ENCODE measurements at regions not wholly inside any gene's neighbourhood (a gene's known extent, or its start where the extent isn't known, plus 50 kb on each side); places are given as distances from the start of the nearest gene placed in this dataset.

GRCh38 chr1:228969953-228970800 lies 234.9 kb downstream of the RHOU start:
- H3K36me3 Mint-ChIP-seq (ENCODE audit: low read depth): no peaks in the 10 kb centered on the region
- no peaks in the 10 kb centered on the region for H3K9me3 Mint-ChIP-seq
- H3K4me3 Mint-ChIP-seq: no peak overlapping the region
- no peak overlapping the region for H3K27ac Mint-ChIP-seq
- DNase-seq: no peak
- CTCF ChIA-PET: no interaction called here
- POLR2A ChIA-PET: no interaction called here
- H3K4me1 Mint-ChIP-seq: no peaks in the 10 kb centered on the region
- no peaks in the 10 kb centered on the region for H3K27me3 Mint-ChIP-seq

- Mint-ChIP-seq H3K9me3 (no peaks in the 10 kb centered on the region), H3K27ac (no peak overlapping the region), H3K36me3 (ENCODE audit: low read depth) (no peaks in the 10 kb centered on the region), H3K4me1 (no peaks in the 10 kb centered on the region), H3K4me3 (no peak overlapping the region), H3K27me3 (no peaks in the 10 kb centered on the region)
- DNase-seq: no peak
- ChIA-PET POLR2A (no interaction called here), CTCF (no interaction called here)
These were observed 237.3 kb downstream of the RHOU start for GRCh38 chr1:228972576-228972975.

- CTCF ChIA-PET: no interaction called here
These were observed 239.0 kb downstream of the RHOU start for GRCh38 chr1:228974273-228974672.

GRCh38 chr1:228975238-228975907 lies 240.1 kb downstream of the RHOU start:
- Mint-ChIP-seq H3K4me3 (no peak overlapping the region), H3K4me1 (no peaks in the 10 kb centered on the region), H3K27me3 (no peaks in the 10 kb centered on the region), H3K27ac (no peak overlapping the region), H3K36me3 (ENCODE audit: low read depth) (no peaks in the 10 kb centered on the region), H3K9me3 (no peaks in the 10 kb centered on the region)
- DNase-seq: no peak
- POLR2A ChIA-PET: no interaction called here
- CTCF ChIA-PET: no interaction called here

More at GRCh38 chr1:228974273-228974672, 239.0 kb downstream of the RHOU start:
- no peak for DNase-seq
- Mint-ChIP-seq H3K27ac (no peak overlapping the region), H3K4me1 (no peaks in the 10 kb centered on the region), H3K4me3 (no peak overlapping the region), H3K27me3 (no peaks in the 10 kb centered on the region), H3K9me3 (no peaks in the 10 kb centered on the region), H3K36me3 (ENCODE audit: low read depth) (no peaks in the 10 kb centered on the region)
- POLR2A ChIA-PET: no interaction called here

GRCh38 chr1:228976316-228976715 lies 241.0 kb downstream of the RHOU start:
- Mint-ChIP-seq H3K27ac (no peak overlapping the region), H3K4me3 (no peak overlapping the region), H3K36me3 (ENCODE audit: low read depth) (no peaks in the 10 kb centered on the region), H3K27me3 (no peaks in the 10 kb centered on the region), H3K4me1 (no peaks in the 10 kb centered on the region), H3K9me3 (no peaks in the 10 kb centered on the region)
- no peak for DNase-seq
- POLR2A ChIA-PET: no interaction called here
- CTCF ChIA-PET: no interaction called here

- no peak overlapping the region for H3K27ac Mint-ChIP-seq
- CTCF ChIA-PET: no interaction called here
- H3K9me3 Mint-ChIP-seq: no peaks in the 10 kb centered on the region
These were observed 242.0 kb downstream of the RHOU start for GRCh38 chr1:228977307-228977706.

GRCh38 chr1:228977741-228978140 lies 242.5 kb downstream of the RHOU start:
- ChIA-PET POLR2A (no interaction called here), CTCF (no interaction called here)
- no peak overlapping the region for H3K27ac Mint-ChIP-seq
- no peaks in the 10 kb centered on the region for H3K36me3 Mint-ChIP-seq (ENCODE audit: low read depth)
- H3K27me3 Mint-ChIP-seq: no peaks in the 10 kb centered on the region
- no peak for DNase-seq
- H3K9me3 Mint-ChIP-seq: no peaks in the 10 kb centered on the region
- no peaks in the 10 kb centered on the region for H3K4me1 Mint-ChIP-seq
- H3K4me3 Mint-ChIP-seq: no peak overlapping the region

More at GRCh38 chr1:228977307-228977706, 242.0 kb downstream of the RHOU start:
- Mint-ChIP-seq H3K4me3 (no peak overlapping the region), H3K27me3 (no peaks in the 10 kb centered on the region), H3K36me3 (ENCODE audit: low read depth) (no peaks in the 10 kb centered on the region), H3K4me1 (no peaks in the 10 kb centered on the region)
- POLR2A ChIA-PET: no interaction called here
- no peak for DNase-seq

- Mint-ChIP-seq H3K9me3 (no peaks in the 10 kb centered on the region), H3K36me3 (ENCODE audit: low read depth) (no peaks in the 10 kb centered on the region), H3K27me3 (no peaks in the 10 kb centered on the region), H3K4me1 (no peaks in the 10 kb centered on the region), H3K27ac (no peak overlapping the region), H3K4me3 (no peak overlapping the region)
- CTCF ChIA-PET: no interaction called here
- no peak for DNase-seq
- POLR2A ChIA-PET: no interaction called here
These were observed 243.4 kb downstream of the RHOU start for GRCh38 chr1:228978484-228979324.

- Mint-ChIP-seq H3K4me3 (no peak overlapping the region), H3K9me3 (no peaks in the 10 kb centered on the region), H3K36me3 (ENCODE audit: low read depth) (no peaks in the 10 kb centered on the region), H3K27me3 (no peaks in the 10 kb centered on the region), H3K27ac (no peak overlapping the region), H3K4me1 (no peaks in the 10 kb centered on the region)
- DNase-seq: no peak
- ChIA-PET POLR2A (no interaction called here), CTCF (no interaction called here)
These were observed 244.0 kb downstream of the RHOU start for GRCh38 chr1:228979325-228979699.

- POLR2A ChIA-PET: no interaction called here
These were observed 244.5 kb downstream of the RHOU start for GRCh38 chr1:228979774-228980173.

GRCh38 chr1:228980232-228980937 lies 245.1 kb downstream of the RHOU start:
- H3K4me3 Mint-ChIP-seq: no peak overlapping the region
- H3K9me3 Mint-ChIP-seq: no peaks in the 10 kb centered on the region
- no peaks in the 10 kb centered on the region for H3K36me3 Mint-ChIP-seq (ENCODE audit: low read depth)
- no peak for DNase-seq
- ChIA-PET CTCF (no interaction called here), POLR2A (no interaction called here)
- no peaks in the 10 kb centered on the region for H3K27me3 Mint-ChIP-seq
- H3K4me1 Mint-ChIP-seq: no peaks in the 10 kb centered on the region
- H3K27ac Mint-ChIP-seq: no peak overlapping the region

More at GRCh38 chr1:228979774-228980173, 244.5 kb downstream of the RHOU start:
- H3K4me1 Mint-ChIP-seq: no peaks in the 10 kb centered on the region
- CTCF ChIA-PET: no interaction called here
- no peaks in the 10 kb centered on the region for H3K9me3 Mint-ChIP-seq
- DNase-seq: no peak
- H3K27me3 Mint-ChIP-seq: no peaks in the 10 kb centered on the region
- no peak overlapping the region for H3K4me3 Mint-ChIP-seq
- H3K36me3 Mint-ChIP-seq (ENCODE audit: low read depth): no peaks in the 10 kb centered on the region
- H3K27ac Mint-ChIP-seq: no peak overlapping the region

GRCh38 chr1:228982637-228983036 lies 247.4 kb downstream of the RHOU start:
- POLR2A ChIA-PET: no interaction called here
- H3K9me3 Mint-ChIP-seq: no peaks in the 10 kb centered on the region
- CTCF ChIA-PET: no interaction called here
- H3K4me1 Mint-ChIP-seq: no peaks in the 10 kb centered on the region
- H3K36me3 Mint-ChIP-seq (ENCODE audit: low read depth): no peaks in the 10 kb centered on the region
- no peak for DNase-seq
- H3K4me3 Mint-ChIP-seq: no peak overlapping the region
- no peaks in the 10 kb centered on the region for H3K27me3 Mint-ChIP-seq
- H3K27ac Mint-ChIP-seq: no peak overlapping the region

- POLR2A ChIA-PET: no interaction called here
- Mint-ChIP-seq H3K27ac (no peak overlapping the region), H3K9me3 (no peaks in the 10 kb centered on the region), H3K4me3 (no peak overlapping the region), H3K4me1 (no peaks in the 10 kb centered on the region), H3K27me3 (no peaks in the 10 kb centered on the region), H3K36me3 (ENCODE audit: low read depth) (no peaks in the 10 kb centered on the region)
- CTCF ChIA-PET: interaction anchor here (0.8 kb wide), 1 partner anchor 23 kb away, joined by 4 read pairs; no protein-coding TSS in a partner anchor
- DNase-seq: no peak
These were observed 248.0 kb downstream of the RHOU start for GRCh38 chr1:228983231-228983660.

All from activated CD4-positive, alpha-beta memory T cell treated with anti-CD3 and anti-CD28 coated beads, Interleukin-2, amount 10 ng/mL, durations not matched to agents 7 days and 5 days (primary cell).